NCI-H345 (cell line): ENCODE measurements at regions not wholly inside any gene's neighbourhood (a gene's known extent, or its start where the extent isn't known, plus 50 kb on each side); places are given as distances from the start of the nearest gene placed in this dataset.
"Not testable (repeated sequence)": the region's sequence is repeated elsewhere in the genome, so short reads cannot be mapped to it uniquely, and the experiment has no call there.

Source experiments
- DNase-seq: peaks from one replicate; lab custom pipeline; 2025; lab: John Stamatoyannopoulos, UW

DNA sequence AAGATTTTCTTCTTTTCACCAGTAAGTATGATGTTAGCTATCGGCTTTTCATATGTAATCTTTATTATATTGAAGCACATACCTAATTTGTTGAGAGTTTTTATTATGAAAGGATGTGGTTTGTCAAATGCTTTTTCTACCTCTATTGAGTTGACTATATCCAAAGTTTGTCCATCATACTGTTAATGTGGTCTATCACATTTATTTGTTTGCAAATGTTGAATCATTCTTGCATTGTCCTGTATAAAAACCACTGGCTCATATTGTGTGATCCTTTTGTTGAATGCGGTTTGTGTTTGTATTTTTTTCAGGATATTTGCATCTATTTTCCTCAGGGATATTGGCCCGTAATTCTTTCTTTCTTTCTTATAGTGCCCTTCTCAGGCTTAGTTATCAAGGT is 675.5 kb downstream of the NUP35 start:
- DNase-seq, result no peak

GRCh38 chr2:183803596-183803995 is 679.4 kb downstream of the NUP35 start:
- no peak for DNase-seq

DNA sequence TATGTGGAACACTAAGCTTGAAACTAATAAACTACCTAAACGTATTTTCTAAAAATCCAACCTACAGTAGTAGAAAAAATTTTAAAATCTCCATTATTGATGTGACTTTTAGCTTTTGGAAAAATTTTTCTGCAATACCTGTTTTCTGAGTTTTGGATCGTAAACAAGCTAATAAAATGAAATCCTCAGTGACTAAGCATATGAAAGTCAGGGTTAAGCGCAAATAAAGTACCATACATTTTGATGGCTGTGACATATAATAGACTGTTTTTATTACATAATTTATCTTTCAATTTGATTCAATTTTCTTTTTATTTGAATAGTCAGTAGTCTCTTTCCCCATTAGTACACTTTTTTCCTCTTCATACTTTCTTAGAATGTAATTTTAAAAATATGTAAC is 683.6 kb downstream of the NUP35 start:
- DNase-seq, result no peak

DNA sequence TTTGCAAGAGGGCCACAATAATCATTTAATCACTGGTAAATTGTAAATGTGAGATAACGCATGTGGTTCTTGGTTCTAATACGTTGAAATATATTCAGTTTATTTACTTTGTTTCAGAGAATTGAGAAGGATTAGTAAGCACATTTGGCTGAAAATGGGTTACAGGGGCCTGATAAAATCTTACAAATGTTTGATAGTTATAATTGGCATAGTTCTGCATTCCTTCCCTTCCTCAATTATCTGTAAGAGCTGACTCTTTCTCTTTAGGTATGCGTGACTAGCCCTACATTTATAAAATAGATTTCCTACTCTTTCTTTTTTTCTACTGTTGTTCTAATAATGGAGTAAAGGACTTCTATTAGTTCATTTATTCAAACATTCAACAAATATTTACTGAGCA is 685.2 kb downstream of the NUP35 start:
- DNase-seq, result no peak

GRCh38 chr2:183811281-183811680 is 687.0 kb downstream of the NUP35 start:
- no peak for DNase-seq

DNA sequence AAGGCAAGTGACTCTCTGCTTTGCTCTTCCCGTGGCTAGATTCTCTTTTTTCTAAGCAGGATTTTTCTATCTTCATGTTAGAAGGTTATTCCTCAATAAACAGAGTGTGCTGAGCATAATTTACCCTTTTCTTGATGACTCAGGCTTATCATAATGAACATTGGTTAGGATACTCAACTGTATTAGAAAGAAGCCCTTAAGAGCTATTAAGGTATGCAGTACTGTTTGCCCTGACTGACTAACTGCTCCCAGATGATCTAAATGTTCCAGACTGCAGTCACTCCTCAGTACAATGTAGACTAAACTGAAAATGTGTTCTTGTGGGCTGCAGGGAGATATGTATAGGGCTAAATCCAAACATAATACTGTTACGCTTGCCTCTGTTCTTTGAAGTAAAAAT is 687.8 kb downstream of the NUP35 start:
- DNase-seq, result no peak

DNA sequence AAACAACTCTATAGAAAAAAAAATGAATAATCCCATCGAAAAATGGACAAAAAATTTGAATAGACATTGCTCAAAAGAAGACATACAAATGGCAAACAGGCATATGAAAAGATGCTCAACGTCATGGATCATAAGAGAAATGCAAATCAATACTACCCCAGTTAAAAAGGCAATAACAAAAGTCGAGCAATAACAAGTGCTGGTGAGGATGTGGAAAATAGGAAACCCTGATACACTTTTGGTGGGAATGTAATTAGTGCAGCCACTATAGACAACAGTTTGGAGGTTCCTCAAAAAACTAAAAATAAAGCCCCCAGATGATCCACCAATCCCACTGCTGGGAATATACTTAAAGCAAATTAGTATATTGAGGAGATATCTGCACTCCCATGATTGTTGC is 701.5 kb downstream of the NUP35 start:
- DNase-seq, result no peak

DNA sequence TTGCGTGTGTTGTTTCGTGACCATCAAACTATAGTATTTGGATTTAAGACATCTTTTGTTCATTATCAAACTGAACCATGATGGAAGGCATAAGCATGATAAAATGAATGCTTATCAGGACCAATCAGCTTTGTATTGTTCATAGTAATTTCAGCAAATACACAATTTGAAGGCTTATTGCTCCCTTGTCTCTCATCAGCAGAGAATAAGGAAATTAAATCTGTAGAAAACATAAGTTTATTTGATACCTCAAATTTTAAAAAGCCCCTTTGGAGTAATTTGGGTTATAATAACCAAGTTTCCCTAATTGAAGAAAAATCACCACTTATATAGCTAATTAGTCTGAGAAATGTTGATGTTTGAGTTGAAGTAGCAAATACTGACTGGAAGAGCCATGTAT is 705.7 kb downstream of the NUP35 start:
- no peak for DNase-seq

DNA sequence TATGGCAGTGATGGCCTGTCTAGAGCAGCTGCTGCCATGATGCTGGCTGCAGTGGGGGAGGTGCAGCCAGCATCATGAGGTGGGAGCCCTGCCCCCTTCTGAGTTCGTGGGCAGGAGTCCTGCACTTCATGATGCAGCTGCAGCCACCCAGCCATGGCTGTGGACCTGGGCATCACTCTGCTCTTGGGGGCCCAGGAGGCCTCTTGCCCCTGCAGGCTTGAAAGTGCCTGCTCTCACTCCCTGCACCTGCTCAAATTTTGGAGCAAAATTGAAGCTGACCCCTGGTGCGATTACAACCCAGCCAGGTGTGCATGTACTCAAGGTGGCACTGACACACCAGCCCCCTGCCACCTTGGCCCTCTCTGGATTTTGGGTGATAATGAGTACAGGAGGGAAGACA is 712.9 kb downstream of the NUP35 start:
- DNase-seq, result no peak

DNA sequence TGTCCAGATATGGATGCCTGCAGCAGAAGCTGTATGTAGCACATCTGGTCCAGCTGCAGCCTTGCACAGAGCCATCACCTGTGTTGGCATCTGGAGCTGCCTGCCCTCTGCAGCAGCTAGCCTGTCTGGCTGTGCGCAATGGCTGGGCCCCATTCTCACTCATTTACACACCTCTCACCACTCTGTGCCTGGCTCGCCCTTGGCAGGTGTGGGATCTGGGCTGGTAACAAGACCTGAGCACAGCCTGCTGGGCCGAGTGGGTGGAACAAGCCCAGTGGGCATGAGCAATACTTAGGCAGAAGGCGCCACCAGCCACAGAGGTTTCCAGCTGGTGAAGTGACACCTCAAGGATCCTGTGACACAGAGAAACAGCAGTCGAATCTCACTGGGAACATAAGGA is 714.1 kb downstream of the NUP35 start:
- DNase-seq, result no peak

- DNase-seq, result no peak
These were observed 715.9 kb downstream of the NUP35 start for GRCh38 chr2:183840061-183840584.

GRCh38 chr2:183849826-183850225 is 725.6 kb downstream of the NUP35 start:
- not testable (repeated sequence) for DNase-seq

GRCh38 chr2:183859129-183859528 is 734.9 kb downstream of the NUP35 start:
- no peak for DNase-seq

DNA sequence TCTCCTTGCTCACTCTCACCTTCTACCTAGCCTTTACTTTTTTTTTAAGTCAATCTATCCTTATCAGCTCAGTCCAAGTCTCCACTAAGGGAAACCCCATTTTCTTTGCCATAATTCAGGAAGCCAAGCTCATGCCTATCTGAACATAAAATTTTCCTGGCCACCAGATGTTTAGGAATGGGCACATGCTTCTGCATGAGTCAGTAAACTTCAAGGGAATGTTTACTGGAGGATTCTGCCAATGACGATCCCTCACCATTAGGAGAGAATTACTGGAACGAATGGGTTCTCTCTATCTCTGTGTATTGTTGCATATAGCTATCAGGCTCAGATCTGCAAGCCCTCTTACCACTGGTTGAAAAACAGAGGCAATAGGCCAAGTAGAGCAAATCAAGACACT is 731.7 kb upstream of the ZNF804A start:
- DNase-seq, result no peak

- DNase-seq, result no peak
These were observed 731.1 kb upstream of the ZNF804A start for GRCh38 chr2:183867206-183867605.

- no peak for DNase-seq
These were observed 730.2 kb upstream of the ZNF804A start for GRCh38 chr2:183868153-183868552.

GRCh38 chr2:183868707-183869106 is 729.6 kb upstream of the ZNF804A start:
- no peak for DNase-seq

- DNase-seq, result no peak
These were observed 726.2 kb upstream of the ZNF804A start for GRCh38 chr2:183872131-183872530.

- no peak for DNase-seq
These were observed 716.4 kb upstream of the ZNF804A start for GRCh38 chr2:183881978-183882377.

GRCh38 chr2:183892315-183892941 is 705.9 kb upstream of the ZNF804A start:
- no peak for DNase-seq

DNA sequence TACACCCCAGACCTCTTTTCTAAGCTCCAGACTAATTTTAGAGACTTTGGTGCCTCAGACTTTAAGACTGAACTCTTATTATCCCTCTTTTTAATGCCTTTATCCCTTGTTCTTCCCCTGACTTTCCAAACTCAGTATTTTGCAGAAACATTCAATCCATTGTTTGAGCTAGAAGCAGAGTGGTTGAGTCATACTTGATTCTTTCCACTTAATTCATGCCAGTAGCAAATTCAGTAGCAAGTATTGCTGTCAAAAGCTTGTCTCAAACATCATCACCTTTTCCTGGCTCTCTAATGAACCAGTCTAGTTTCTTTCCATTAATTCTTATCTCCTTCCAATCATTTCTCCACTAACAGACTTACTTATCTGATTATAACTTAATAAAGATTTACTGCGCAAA is 699.7 kb upstream of the ZNF804A start:
- DNase-seq, result no peak

DNA sequence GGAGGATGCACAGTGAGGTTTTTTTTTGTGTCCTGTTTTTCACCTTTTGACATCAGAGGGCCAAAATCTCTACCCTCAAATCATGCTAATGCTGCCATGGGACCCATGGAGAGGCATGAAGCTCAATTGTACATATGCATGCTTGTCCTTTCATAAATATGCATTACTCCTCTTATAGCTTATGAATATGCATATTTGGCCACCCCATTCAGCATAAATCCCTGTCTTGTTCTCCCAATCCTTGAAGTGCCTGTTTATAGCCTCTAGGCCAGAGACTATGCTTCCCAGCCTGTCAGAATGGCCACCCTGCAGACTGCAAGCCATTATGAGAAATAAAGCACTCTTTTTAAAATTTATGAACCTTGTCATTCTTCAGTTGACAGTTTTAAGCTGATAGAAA is 696.4 kb upstream of the ZNF804A start:
- DNase-seq, result no peak

- DNase-seq, result no peak
These were observed 695.3 kb upstream of the ZNF804A start for GRCh38 chr2:183903026-183903425.

DNA sequence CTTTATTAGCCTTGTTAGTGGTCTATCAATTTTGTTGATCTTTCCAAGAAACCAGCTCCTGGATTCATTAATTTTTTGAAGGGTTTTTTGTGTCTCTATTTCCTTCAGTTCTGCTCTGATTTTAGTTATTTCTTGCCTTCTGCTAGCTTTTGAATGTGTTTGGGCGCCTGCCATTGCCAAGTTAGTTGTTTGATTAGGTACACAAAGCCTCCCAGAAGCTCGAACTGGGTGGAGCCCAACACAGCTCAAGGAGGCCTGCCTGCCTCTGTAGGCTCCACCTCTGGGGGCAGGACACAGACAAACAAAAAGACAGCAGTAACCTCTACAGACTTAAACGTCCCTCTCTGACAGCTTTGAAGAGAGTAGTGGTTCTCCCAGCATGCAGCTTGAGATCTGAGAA is 682.3 kb upstream of the ZNF804A start:
- DNase-seq, result not testable (repeated sequence)
